NT2/D1 (cell line): ENCODE measurements at regions not wholly inside any gene's neighbourhood (a gene's known extent, or its start where the extent isn't known, plus 50 kb on each side); places are given as distances from the start of the nearest gene placed in this dataset.

Source experiments
- YY1 ChIP-seq: IDR thresholded peaks from 2 replicates; pipeline ENCODE4 v1.6.1; 2011; ENCODE audit not compliant: insufficient read length, insufficient read depth
- ZNF274 ChIP-seq: IDR thresholded peaks from 2 replicates; pipeline ENCODE4 v1.6.1; 2011; ENCODE audit warnings: mild to moderate bottlenecking, low read depth, low read length

DNA sequence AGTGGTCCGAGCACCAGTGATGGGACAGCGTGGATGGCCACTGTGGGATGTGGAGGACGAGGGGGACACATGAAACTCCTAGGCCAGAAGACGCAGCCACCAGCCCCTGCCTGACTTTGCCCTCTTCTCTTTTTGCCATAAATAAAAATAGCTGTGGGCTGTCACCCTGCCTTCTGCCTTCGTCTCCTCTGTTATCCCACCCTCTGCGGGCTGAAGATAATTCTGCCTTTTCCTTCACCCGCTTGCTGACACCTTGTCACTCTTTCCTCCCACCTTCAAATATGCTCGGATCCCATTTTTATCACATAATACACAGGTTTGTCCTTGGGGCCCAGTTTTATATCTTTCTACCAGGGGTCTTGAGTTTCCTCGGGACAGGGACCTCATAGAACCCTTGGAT is 87.6 kb upstream of the CIBAR2 start:
- TF ChIP-seq ZNF274, result no peak
- TF ChIP-seq YY1, result no peak
